ENCODE measurements at regions not wholly inside any gene's neighbourhood (a gene's known extent, or its start where the extent isn't known, plus 50 kb on each side); places are given as distances from the start of the nearest gene placed in this dataset.

DNA sequence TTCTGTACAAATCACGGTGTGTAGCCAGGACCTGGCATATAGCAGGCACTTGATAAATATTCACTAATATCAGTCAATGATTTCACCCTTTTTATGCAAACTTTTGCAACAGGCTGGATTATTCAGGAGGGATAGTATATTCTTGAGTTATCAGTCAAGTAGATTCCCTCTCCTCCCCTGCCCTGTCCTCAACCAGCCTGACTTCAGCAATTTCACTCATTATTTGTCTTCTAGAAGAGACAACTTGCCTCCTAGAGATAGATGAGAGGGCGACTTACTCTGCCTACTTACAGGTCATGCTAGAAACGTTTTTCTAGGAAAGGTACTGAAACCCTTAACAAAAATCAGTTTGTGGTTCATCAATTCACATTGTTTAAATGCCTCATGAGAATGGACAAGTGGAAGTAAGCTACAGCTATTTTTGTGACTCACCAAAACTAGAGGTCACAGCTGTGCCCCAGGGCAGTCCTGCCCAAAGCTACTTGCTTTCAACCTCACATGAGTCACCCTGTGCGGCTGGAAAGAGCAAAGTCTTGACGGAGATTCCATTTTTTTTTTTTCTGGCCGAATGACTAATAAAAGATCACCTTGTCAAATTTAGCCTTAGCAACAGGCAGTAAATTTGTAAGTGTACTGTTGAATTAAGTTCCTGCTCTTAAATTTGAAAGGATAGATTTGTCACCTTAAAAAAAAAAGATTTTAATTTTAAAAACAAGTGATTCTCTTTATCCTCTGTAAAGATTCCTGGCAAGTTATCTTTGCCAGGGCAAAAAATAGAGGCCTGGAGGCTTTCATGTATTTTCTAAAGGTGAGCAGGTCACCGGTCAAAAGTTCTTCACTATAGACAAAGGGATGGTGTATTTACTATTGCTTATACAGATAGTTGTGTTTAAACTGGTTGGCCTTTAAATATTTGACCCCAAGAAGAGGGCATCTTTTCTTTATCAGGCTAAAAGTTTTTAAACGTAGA is 109.0 kb upstream of the SLC35G4 start (continued):
- TF ChIP-seq, protein P1, sequence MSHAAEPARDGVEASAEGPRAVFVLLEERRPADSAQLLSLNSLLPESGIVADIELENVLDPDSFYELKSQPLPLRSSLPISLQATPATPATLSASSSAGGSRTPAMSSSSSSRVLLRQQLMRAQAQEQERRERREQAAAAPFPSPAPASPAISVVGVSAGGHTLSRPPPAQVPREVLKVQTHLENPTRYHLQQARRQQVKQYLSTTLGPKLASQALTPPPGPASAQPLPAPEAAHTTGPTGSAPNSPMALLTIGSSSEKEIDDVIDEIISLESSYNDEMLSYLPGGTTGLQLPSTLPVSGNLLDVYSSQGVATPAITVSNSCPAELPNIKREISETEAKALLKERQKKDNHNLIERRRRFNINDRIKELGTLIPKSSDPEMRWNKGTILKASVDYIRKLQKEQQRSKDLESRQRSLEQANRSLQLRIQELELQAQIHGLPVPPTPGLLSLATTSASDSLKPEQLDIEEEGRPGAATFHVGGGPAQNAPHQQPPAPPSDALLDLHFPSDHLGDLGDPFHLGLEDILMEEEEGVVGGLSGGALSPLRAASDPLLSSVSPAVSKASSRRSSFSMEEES (CRISPR knock-in tag; IDR thresholded peaks at IDR 0.05), result no peak; the same call in 1 of the 2 replicates
- TF ChIP-seq ZFP36L1 (CRISPR knock-in tag; IDR thresholded peaks at IDR 0.05), result 0 out of 2 replicates have a peak, but pooled peaks have one; percentile 30
- TF ChIP-seq ZKSCAN5 (CRISPR knock-in tag; IDR thresholded peaks at IDR 0.05), result no peak
- TF ChIP-seq, protein P2, sequence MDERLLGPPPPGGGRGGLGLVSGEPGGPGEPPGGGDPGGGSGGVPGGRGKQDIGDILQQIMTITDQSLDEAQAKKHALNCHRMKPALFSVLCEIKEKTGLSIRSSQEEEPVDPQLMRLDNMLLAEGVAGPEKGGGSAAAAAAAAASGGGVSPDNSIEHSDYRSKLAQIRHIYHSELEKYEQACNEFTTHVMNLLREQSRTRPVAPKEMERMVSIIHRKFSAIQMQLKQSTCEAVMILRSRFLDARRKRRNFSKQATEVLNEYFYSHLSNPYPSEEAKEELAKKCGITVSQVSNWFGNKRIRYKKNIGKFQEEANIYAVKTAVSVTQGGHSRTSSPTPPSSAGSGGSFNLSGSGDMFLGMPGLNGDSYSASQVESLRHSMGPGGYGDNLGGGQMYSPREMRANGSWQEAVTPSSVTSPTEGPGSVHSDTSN (CRISPR knock-in tag; IDR thresholded peaks at IDR 0.05), result no peak
- TF ChIP-seq, protein P3, sequence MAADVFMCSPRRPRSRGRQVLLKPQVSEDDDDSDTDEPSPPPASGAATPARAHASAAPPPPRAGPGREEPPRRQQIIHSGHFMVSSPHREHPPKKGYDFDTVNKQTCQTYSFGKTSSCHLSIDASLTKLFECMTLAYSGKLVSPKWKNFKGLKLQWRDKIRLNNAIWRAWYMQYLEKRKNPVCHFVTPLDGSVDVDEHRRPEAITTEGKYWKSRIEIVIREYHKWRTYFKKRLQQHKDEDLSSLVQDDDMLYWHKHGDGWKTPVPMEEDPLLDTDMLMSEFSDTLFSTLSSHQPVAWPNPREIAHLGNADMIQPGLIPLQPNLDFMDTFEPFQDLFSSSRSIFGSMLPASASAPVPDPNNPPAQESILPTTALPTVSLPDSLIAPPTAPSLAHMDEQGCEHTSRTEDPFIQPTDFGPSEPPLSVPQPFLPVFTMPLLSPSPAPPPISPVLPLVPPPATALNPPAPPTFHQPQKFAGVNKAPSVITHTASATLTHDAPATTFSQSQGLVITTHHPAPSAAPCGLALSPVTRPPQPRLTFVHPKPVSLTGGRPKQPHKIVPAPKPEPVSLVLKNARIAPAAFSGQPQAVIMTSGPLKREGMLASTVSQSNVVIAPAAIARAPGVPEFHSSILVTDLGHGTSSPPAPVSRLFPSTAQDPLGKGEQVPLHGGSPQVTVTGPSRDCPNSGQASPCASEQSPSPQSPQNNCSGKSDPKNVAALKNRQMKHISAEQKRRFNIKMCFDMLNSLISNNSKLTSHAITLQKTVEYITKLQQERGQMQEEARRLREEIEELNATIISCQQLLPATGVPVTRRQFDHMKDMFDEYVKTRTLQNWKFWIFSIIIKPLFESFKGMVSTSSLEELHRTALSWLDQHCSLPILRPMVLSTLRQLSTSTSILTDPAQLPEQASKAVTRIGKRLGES (CRISPR knock-in tag; IDR thresholded peaks at IDR 0.05; ENCODE audit: borderline replicate concordance), result no peak
- TF ChIP-seq, protein P4, sequence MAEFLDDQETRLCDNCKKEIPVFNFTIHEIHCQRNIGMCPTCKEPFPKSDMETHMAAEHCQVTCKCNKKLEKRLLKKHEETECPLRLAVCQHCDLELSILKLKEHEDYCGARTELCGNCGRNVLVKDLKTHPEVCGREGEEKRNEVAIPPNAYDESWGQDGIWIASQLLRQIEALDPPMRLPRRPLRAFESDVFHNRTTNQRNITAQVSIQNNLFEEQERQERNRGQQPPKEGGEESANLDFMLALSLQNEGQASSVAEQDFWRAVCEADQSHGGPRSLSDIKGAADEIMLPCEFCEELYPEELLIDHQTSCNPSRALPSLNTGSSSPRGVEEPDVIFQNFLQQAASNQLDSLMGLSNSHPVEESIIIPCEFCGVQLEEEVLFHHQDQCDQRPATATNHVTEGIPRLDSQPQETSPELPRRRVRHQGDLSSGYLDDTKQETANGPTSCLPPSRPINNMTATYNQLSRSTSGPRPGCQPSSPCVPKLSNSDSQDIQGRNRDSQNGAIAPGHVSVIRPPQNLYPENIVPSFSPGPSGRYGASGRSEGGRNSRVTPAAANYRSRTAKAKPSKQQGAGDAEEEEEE (CRISPR knock-in tag; IDR thresholded peaks at IDR 0.05; ENCODE audit: borderline replicate concordance), result no peak
- peak; percentile 95 for TF ChIP-seq JUNB (CRISPR knock-in tag; IDR thresholded peaks at IDR 0.05; ENCODE audit: borderline replicate concordance)
- TF ChIP-seq, protein P5, sequence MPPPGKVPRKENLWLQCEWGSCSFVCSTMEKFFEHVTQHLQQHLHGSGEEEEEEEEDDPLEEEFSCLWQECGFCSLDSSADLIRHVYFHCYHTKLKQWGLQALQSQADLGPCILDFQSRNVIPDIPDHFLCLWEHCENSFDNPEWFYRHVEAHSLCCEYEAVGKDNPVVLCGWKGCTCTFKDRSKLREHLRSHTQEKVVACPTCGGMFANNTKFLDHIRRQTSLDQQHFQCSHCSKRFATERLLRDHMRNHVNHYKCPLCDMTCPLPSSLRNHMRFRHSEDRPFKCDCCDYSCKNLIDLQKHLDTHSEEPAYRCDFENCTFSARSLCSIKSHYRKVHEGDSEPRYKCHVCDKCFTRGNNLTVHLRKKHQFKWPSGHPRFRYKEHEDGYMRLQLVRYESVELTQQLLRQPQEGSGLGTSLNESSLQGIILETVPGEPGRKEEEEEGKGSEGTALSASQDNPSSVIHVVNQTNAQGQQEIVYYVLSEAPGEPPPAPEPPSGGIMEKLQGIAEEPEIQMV (CRISPR knock-in tag; IDR thresholded peaks at IDR 0.05; ENCODE audit: low read depth), result no peak
- no peak for TF ChIP-seq NCOA5 (CRISPR knock-in tag; IDR thresholded peaks at IDR 0.05)
- no peak for TF ChIP-seq ZNF3 (CRISPR knock-in tag; IDR thresholded peaks at IDR 0.05)
- TF ChIP-seq ZNF570 (CRISPR knock-in tag; IDR thresholded peaks at IDR 0.05; ENCODE audit: borderline replicate concordance), result no peak
- TF ChIP-seq ZNF713 (CRISPR knock-in tag; IDR thresholded peaks at IDR 0.05), result no peak
- TF ChIP-seq, protein P6, sequence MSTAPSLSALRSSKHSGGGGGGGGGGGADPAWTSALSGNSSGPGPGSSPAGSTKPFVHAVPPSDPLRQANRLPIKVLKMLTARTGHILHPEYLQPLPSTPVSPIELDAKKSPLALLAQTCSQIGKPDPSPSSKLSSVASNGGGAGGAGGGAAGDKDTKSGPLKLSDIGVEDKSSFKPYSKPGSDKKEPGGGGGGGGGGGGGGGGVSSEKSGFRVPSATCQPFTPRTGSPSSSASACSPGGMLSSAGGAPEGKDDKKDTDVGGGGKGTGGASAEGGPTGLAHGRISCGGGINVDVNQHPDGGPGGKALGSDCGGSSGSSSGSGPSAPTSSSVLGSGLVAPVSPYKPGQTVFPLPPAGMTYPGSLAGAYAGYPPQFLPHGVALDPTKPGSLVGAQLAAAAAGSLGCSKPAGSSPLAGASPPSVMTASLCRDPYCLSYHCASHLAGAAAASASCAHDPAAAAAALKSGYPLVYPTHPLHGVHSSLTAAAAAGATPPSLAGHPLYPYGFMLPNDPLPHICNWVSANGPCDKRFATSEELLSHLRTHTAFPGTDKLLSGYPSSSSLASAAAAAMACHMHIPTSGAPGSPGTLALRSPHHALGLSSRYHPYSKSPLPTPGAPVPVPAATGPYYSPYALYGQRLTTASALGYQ (CRISPR knock-in tag; IDR thresholded peaks at IDR 0.05), result peak; percentile 85
- no peak for TF ChIP-seq ZNF432 (CRISPR knock-in tag; IDR thresholded peaks at IDR 0.05; ENCODE audit: borderline replicate concordance)
